HepG2 (cell line): ENCODE measurements at regions not wholly inside any gene's neighbourhood (a gene's known extent, or its start where the extent isn't known, plus 50 kb on each side); places are given as distances from the start of the nearest gene placed in this dataset.

Experiments
- AKAP8 ChIP-seq: sonication (generic); formaldehyde crosslinking; IDR thresholded peaks from 2 replicates; pipeline ENCODE4 v1.5.1; 2020; ENCODE audit warnings: mild to moderate bottlenecking, missing genetic modification reagents
- EP300 ChIP-seq, 3 experiments: sonication (generic) in 1 of 3; formaldehyde crosslinking in 1 of 3; IDR thresholded peaks; 2 replicates each; pipeline versions ENCODE4 v1.5.1 to v1.6.1; 2011 to 2020; ENCODE audit warnings: low read depth in 2 of 3, low read length in 2 of 3, borderline replicate concordance in 1 of 3, improper control_type of control experiment in 1 of 3, mild to moderate bottlenecking in 1 of 3, missing genetic modification reagents in 1 of 3, moderate library complexity in 1 of 3
- EZH2 ChIP-seq: conservative IDR thresholded peaks from 2 replicates; pipeline ENCODE4 v1.6.1; 2012; ENCODE audit warnings: mild to moderate bottlenecking, low read depth, low read length, moderate library complexity
- MED13 ChIP-seq: sonication (generic); formaldehyde crosslinking; IDR thresholded peaks from 2 replicates; pipeline ENCODE4 v1.5.0; 2020; ENCODE audit warnings: missing genetic modification reagents
- MTA1 ChIP-seq: sonication (generic); formaldehyde crosslinking; IDR thresholded peaks from 2 replicates; pipeline ENCODE4 v1.4.0; 2020; ENCODE audit warnings: missing genetic modification reagents, mild to moderate bottlenecking, borderline replicate concordance
- NFE2L2 ChIP-seq: fragments of 150-350 bp; IDR thresholded peaks from 2 replicates; pipeline ENCODE4 v1.6.1; 2014; ENCODE audit warnings: low read length
- POLR2AphosphoS2 ChIP-seq: IDR thresholded peaks from 2 replicates; pipeline ENCODE4 v1.6.1; 2011; ENCODE audit warnings: low read depth, low read length, improper control_type of control experiment
- POLR2AphosphoS5 ChIP-seq: IDR thresholded peaks from 2 replicates; pipeline ENCODE4 v1.6.1; 2012; ENCODE audit warnings: low read depth, low read length
- RORA ChIP-seq: sonication (generic); formaldehyde crosslinking; IDR thresholded peaks from 2 replicates; pipeline ENCODE4 v1.5.0; 2020; ENCODE audit warnings: mild to moderate bottlenecking, missing genetic modification reagents, moderate library complexity
- SMC3 ChIP-seq: IDR thresholded peaks from 2 replicates; pipeline ENCODE4 v1.6.1; 2011; ENCODE audit warnings: low read length, improper control_type of control experiment
- ZNF274 ChIP-seq: sonication (generic); formaldehyde crosslinking; IDR thresholded peaks from 2 replicates; pipeline ENCODE4 v1.5.1; 2020; ENCODE audit warnings: mild to moderate bottlenecking, missing genetic modification reagents
- ZNF460 ChIP-seq: sonication (generic); formaldehyde crosslinking; IDR thresholded peaks from 2 replicates; pipeline ENCODE4 v1.5.1; 2020; ENCODE audit warnings: missing genetic modification reagents, mild to moderate bottlenecking, borderline replicate concordance
- ZNF614 ChIP-seq: IDR thresholded peaks from 2 replicates; pipeline ENCODE4 v1.6.1; 2018; ENCODE audit warnings: missing biosample characterization, missing genetic modification reagents, inconsistent platforms, borderline replicate concordance

- no peak for TF ChIP-seq EZH2
- TF ChIP-seq EP300 (IDR thresholded peaks at IDR 0.05; ENCODE audit: low read depth in 2 of 2, low read length in 2 of 2), result no peak
- TF ChIP-seq EP300 (CRISPR knock-in tag; IDR thresholded peaks at IDR 0.05; ENCODE audit: borderline replicate concordance), result no peak
- TF ChIP-seq SMC3, result no peak
- TF ChIP-seq ZNF614, result no peak
- no peak for TF ChIP-seq POLR2AphosphoS5
- no peak for TF ChIP-seq NFE2L2
- TF ChIP-seq POLR2AphosphoS2, result no peak
- no peak for TF ChIP-seq AKAP8 (CRISPR knock-in tag)
- no peak for TF ChIP-seq ZNF460 (CRISPR knock-in tag)
- no peak for TF ChIP-seq MTA1
- no peak for TF ChIP-seq MED13 (CRISPR knock-in tag)
- no peak for TF ChIP-seq ZNF274 (CRISPR knock-in tag)
- no peak for TF ChIP-seq RORA
Measured at GRCh38 chr1:34627465-34628240, 127.2 kb upstream of the GJB5 start.
